SK-N-DZ (cell line): ENCODE measurements at regions not wholly inside any gene's neighbourhood (a gene's known extent, or its start where the extent isn't known, plus 50 kb on each side); places are given as distances from the start of the nearest gene placed in this dataset.

Experiments
- DNase-seq: peaks from one replicate; pipeline ENCODE4 v3.0.0-alpha.2; 2015; ENCODE audit warnings: low spot score

GRCh38 chr1:34603594-34603993 lies 151.3 kb upstream of the GJB5 start:
- DNase-seq = no peak

- no peak for DNase-seq
These were observed 148.3 kb upstream of the GJB5 start for GRCh38 chr1:34606504-34606903.

GRCh38 chr1:34610063-34610462 lies 144.8 kb upstream of the GJB5 start:
- DNase-seq = no peak

DNA sequence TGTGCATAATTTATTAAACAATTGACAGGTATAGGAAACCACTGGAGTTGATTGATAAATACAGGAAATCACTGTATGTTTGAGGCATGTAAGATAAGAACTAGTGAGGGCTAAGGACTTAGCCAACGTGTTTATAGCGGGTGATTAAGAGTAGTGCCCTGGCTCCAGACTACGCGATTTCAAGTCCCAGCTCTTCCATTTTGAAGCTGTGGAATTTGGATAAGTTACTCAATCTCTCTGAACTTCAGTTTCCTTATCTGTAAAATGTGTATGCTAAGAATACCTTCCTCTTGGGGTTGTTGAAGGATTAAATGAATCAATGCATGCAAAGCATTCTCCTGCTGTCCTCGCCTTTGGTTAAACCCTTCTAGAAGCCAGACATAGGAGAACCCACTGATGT lies 143.3 kb upstream of the GJB5 start:
- DNase-seq = no peak

GRCh38 chr1:34612091-34612827 lies 142.6 kb upstream of the GJB5 start:
- no peak for DNase-seq

- no peak for DNase-seq
These were observed 137.3 kb upstream of the GJB5 start for GRCh38 chr1:34617321-34618118.

DNA sequence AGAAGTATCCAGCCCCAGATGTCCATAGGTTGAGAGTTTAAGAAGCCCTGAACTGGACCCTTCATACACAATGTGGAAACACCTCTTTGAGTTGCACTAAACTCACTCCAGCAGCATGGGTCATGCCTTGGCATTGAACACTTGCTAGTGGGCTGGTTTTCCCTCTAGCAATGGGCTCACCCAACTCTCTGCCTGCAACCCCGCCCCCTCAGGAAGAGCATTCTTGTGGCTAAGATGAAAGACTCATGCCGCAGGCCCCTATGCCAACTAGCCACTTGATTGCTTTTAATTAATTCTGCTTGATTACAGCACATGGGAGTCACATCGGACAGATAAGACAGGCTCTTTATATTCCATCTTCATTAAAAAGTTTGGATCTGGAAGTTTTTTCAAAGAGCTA lies 136.5 kb upstream of the GJB5 start:
- DNase-seq = no peak

DNA sequence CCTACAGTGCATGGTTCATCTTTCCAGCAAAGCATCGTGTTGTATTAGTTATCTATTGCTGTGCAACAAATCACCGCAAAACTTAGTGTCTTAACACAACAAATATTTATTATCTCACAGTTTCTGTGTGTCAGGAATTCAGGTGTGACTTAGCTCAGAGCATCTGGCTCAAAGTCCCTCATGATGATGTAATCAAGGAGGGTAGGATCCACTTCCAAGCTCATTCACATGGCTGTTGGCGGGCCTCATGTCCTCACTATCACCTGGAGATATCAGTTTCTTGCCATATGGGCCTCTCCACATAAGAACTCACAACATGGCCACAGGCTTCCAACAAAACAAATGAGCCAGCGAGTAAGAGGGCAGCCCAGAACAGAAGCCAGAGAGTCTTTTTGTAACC lies 135.6 kb upstream of the GJB5 start:
- DNase-seq = no peak

DNA sequence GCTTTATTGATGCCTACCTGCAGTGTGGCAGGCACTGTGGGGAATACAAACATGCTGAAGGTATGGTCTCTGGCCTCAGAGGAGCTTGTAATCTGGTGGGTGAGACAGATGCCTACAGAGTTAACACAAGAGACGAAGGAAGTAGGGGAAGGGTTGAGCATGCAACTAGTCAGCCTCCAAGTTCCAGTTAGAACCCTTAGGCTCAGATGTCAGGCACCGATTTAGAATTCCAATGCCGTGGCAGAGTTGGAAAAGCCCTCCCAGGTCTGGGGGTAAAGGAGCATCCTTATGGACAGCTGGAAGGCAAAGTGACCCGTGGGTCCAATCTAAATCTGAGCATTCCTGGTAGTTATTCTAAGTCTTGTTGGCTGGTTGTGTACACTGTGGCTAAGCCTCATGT lies 132.9 kb upstream of the GJB5 start:
- DNase-seq = no peak

DNA sequence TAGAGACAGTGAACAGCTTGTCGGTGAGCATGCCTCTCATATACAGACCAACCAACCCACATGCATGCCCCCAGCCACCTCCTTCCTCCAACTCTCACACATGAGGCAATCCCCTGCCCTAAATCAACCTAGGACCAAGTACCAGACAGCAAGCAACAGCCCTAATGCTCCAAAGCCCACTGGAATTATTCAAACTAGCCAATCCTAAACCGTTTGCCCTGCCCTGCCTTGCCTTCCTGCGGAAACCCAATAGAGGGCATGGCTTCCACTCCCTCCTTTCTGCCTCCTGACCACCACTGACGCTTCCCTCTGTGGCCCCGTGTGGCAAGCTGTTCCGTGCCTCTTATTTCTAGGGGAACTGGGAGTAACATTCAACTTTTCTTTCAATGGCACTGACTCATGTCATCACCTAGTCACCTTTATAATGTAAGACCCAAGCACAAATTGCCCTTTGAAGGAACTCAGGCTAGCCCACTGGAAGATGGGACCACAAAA lies 129.3 kb upstream of the GJB5 start:
- DNase-seq = no peak

DNA sequence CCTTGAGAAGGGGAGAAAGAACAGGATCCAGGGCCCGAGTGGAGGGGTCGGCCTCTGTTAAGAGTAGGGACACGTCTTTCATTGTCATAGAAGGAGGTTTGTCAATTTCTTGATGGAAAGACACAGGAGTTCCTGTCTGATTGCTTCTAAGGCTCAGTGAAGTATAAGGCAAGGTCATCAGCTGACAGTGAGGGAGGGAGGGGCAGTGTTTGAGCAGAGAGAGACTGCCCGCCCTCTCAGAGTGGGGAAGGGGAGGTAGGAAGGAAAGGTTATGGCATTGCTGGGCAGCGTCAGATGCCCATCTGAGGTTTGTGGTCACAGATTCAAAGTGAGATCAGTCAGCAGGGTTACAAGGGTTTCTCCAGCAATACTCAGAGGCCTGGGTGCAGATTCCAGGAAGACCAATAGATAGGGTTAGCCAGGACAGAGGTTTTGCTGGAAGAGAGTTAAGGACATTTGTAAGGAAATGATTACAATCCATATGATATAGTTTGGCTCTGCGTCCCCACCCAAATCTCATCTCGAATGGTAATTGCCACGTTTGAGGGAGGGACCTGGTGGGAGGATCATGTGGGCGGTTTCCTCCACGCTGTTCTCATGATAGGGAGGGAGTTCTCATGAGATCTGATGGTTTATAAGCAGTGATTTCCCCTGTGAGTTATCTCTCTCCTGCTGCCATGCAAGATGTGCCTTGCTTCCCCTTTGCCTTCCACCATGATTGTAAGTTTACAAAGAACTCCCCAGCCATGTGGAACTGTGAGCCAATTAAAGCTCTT lies 127.2 kb upstream of the GJB5 start:
- DNase-seq = no peak

DNA sequence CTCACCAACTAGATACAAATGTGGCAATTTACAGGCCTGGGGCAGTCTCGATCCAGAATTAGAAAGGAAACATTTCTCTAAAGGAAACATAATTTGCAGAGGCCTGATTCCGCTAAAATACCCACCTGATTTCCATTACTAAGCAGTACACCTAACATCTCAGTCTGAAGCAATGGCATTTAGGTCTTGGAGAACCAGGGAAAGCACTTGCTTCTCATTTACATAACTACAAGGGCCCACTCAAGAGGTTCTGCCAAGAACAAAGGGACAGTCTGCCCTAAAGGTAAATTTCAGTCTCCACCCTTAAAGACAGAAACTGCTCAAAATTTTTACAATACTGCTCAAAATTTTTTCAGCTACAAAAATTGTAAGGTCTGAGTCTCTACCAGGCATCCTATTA lies 123.7 kb upstream of the GJB5 start:
- no peak for DNase-seq

DNA sequence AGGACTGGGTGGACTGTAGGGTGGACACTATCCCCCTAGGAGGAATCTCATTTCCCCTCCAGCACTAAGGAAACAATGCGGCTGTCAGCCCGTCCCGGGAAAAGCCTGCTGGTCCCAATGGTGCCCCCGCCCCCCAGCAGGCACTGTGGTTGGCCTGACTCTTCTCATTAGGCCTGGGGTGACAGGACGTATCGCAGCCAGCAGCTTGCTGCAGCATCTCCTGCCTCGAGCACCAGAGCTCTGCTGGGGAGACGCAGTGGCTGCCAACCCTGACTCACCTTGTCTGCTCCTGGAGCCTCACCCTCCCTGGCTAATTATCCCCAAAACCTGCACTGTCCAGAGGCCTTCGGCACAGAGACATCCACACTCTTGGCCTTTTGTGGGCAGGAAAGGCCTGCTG lies 115.1 kb upstream of the GJB5 start:
- DNase-seq = no peak

GRCh38 chr1:34640654-34641401 lies 114.0 kb upstream of the GJB5 start:
- no peak for DNase-seq

DNA sequence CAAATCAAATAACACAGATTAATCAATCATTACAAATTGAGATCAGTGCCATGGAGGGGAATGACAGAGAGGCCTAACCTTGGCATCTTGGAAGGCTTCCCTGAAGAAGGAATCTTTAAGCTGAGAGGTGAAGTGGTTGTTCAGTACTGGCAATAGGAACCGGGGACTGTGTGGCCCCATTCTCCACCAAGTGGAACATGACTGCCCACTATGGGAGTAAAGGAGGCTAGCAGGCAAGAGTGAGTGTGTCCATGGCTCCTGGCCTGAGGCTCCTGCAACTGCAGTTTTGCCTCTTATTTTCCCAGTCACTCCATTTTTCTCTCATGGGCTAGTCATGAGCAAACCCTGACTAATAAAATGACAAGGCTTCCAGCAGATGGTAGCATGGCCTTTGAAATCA lies 112.2 kb upstream of the GJB5 start:
- DNase-seq = no peak

DNA sequence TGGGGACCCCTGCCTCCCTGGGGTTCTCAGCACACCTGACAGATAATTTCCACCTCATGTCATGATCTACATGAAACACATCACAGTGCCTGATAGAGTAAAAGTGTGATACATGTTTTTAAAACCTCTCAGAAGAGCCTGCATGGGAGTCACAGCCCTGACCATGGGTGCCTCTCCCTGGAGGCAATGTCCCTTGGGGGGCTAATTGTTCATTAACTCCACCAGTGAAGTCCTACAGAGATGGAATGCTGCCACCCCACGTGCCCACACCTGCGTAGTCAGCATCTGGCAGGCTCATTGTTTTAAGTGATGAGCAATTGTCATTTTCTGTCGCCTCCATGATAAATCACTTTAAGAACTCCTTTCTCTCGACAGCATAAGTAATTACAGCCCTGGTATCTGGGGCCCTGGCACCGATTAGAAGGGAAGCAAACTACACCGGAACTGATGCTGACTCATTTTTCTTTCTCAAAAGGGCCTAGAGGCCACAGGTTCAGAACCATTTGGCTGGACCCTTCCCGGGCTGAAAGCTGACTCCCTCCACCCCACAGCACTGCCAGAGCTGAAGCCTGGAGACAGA lies 109.6 kb upstream of the GJB5 start:
- no peak for DNase-seq

GRCh38 chr1:34645919-34646318 lies 108.9 kb upstream of the GJB5 start:
- DNase-seq = no peak

DNA sequence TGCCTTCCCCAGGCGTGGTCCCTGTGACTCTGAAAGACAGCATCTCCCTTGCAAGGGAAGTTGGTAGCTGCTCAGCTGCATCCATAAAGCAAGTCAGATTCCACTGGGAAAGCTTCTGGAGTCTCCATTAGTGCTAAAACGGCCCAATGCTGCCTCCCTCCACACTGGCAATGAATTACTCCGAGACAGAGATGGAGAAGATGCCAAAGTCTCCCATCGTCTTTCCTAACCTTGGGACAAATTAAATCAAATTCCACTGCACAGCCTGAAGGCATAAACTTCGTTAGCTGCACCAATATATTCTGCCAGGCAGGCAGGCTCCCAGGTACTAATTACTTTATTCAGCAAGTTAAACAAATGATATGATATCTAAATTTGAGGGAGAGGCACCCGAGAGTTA lies 106.3 kb upstream of the GJB5 start:
- no peak for DNase-seq

GRCh38 chr1:34650090-34650489 lies 104.8 kb upstream of the GJB5 start:
- DNase-seq = no peak

- no peak for DNase-seq
These were observed 104.0 kb upstream of the GJB5 start for GRCh38 chr1:34650800-34651199.

DNA sequence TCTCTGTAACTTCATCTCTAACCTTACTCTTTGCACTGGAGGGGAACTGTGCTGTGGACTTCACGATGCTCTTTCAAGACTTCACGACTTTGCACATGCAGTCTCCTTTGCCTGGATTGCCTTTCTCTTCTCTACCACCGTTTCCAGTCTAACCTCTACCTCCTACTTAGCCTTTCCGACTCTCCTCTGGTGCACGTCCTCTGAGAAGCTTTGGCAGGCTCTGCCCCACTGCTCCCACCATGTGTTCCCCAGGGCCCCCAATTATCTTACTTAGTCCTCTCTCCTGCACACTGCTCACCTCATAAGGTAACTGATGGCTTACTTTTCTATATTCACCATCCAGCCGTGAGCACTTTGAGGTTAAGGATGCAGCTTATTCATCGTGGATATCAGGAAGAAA lies 101.7 kb upstream of the GJB5 start:
- no peak for DNase-seq
